ENCODE measurements at regions not wholly inside any gene's neighbourhood (a gene's known extent, or its start where the extent isn't known, plus 50 kb on each side); places are given as distances from the start of the nearest gene placed in this dataset.

GRCh38 chr7:35498416-35498815 lies 196.5 kb downstream of the HERPUD2 start:
- no peak for DNase-seq

GRCh38 chr7:35495844-35496243 lies 199.1 kb downstream of the HERPUD2 start:
- no peak for DNase-seq

GRCh38 chr7:35495377-35495776 lies 199.6 kb downstream of the HERPUD2 start:
- no peak for DNase-seq

GRCh38 chr7:35494407-35494806 lies 200.5 kb downstream of the HERPUD2 start:
- no peak for DNase-seq

- DNase-seq = no peak
Observed at GRCh38 chr7:35492451-35493175, 202.3 kb downstream of the HERPUD2 start.

- DNase-seq = no peak
Observed at GRCh38 chr7:35491233-35491632, 203.7 kb downstream of the HERPUD2 start.

GRCh38 chr7:35487841-35488240 lies 207.1 kb downstream of the HERPUD2 start:
- DNase-seq = no peak

GRCh38 chr7:35487402-35487801 lies 207.5 kb downstream of the HERPUD2 start:
- no peak for DNase-seq

GRCh38 chr7:35485436-35485835 lies 209.5 kb downstream of the HERPUD2 start:
- no peak for DNase-seq

- no peak for DNase-seq
Observed at GRCh38 chr7:35483568-35483967, 211.4 kb downstream of the HERPUD2 start.

- DNase-seq = no peak
Observed at GRCh38 chr7:35482231-35482630, 212.7 kb downstream of the HERPUD2 start.

GRCh38 chr7:35480806-35481205 lies 214.1 kb downstream of the HERPUD2 start:
- DNase-seq = no peak

GRCh38 chr7:35477609-35478008 lies 217.3 kb downstream of the HERPUD2 start:
- DNase-seq = no peak

- no peak for DNase-seq
Observed at GRCh38 chr7:35474100-35474499, 220.2 kb upstream of the TBX20 start.

- no peak for DNase-seq
Observed at GRCh38 chr7:35468606-35469005, 214.7 kb upstream of the TBX20 start.

- no peak for DNase-seq
Observed at GRCh38 chr7:35467456-35467978, 213.6 kb upstream of the TBX20 start.

GRCh38 chr7:35465791-35466336 lies 212.0 kb upstream of the TBX20 start:
- no peak for DNase-seq

GRCh38 chr7:35463751-35464150 lies 209.9 kb upstream of the TBX20 start:
- DNase-seq = no peak

- DNase-seq = no peak
Observed at GRCh38 chr7:35463176-35463700, 209.3 kb upstream of the TBX20 start.

- no peak for DNase-seq
Observed at GRCh38 chr7:35454575-35455385, 200.9 kb upstream of the TBX20 start.

GRCh38 chr7:35450456-35451214 lies 196.7 kb upstream of the TBX20 start:
- DNase-seq = no peak

- no peak for DNase-seq
Observed at GRCh38 chr7:35448486-35448885, 194.6 kb upstream of the TBX20 start.

- no peak for DNase-seq
Observed at GRCh38 chr7:35446091-35446490, 192.2 kb upstream of the TBX20 start.
